ENCODE measurements at regions not wholly inside any gene's neighbourhood (a gene's known extent, or its start where the extent isn't known, plus 50 kb on each side); places are given as distances from the start of the nearest gene placed in this dataset.
"Not testable (repeated sequence)": the region's sequence is repeated elsewhere in the genome, so short reads cannot be mapped to it uniquely, and the experiment has no call there.

- no peaks in the 10 kb centered on the region for H3K9me3 ChIP-seq (ENCODE audit: control insufficient read depth in 2 of 3, low read length in 3 of 3)
- Mint-ChIP-seq H3K27me3 (peaks cover 10 to 29% (median 24%) of the 10 kb centered on the region in 5 donors), H3K36me3 (no peaks in the 10 kb centered on the region), H3K4me3 (no peak overlapping the region), H3K9me3 (peaks cover 0 to 2% (median 0%) of the 10 kb centered on the region in 11 donors), H3K4me1 (no peaks in the 10 kb centered on the region), H3K27ac (no peak overlapping the region)
- no peaks in the 10 kb centered on the region for H3K36me3 ChIP-seq (ENCODE audit: control insufficient read depth in 2 of 3, insufficient read depth in 3 of 3, low read length in 3 of 3)
- intact Hi-C loops (cut with micrococcal nuclease), result no loop called here
- ChIA-PET CTCF (no interaction called here), POLR2A (no interaction called here)
- ATAC-seq (no peak), DNase-seq (no peak)
- no peaks in the 10 kb centered on the region for H3K4me1 ChIP-seq (ENCODE audit: control insufficient read depth in 2 of 2, insufficient read depth in 2 of 2, low read length in 2 of 2)
- no peak overlapping the region for H3K4me3 ChIP-seq (ENCODE audit: low read length)
- no peak overlapping the region for H3K27ac ChIP-seq (ENCODE audit: low read depth, low read length)
- no peaks in the 10 kb centered on the region for H3K27me3 ChIP-seq (ENCODE audit: control insufficient read depth in 2 of 2, insufficient read depth in 2 of 2, low read length in 2 of 2)
Measured at GRCh38 chr15:39028069-39028468, 463.5 kb upstream of the RASGRP1 start.

GRCh38 chr15:39029741-39030140, 465.1 kb upstream of the RASGRP1 start:
- H3K4me3 Mint-ChIP-seq, result no peak overlapping the region
- ChIA-PET POLR2A (no interaction called here), CTCF (no interaction called here)
- Histone ChIP-seq H3K27ac (ENCODE audit: low read depth, low read length) (no peak overlapping the region), H3K36me3 (ENCODE audit: control insufficient read depth in 2 of 3, insufficient read depth in 3 of 3, low read length in 3 of 3) (no peaks in the 10 kb centered on the region), H3K27me3 (ENCODE audit: control insufficient read depth in 2 of 2, insufficient read depth in 2 of 2, low read length in 2 of 2) (no peaks in the 10 kb centered on the region), H3K4me3 (ENCODE audit: low read length) (no peak overlapping the region), H3K4me1 (ENCODE audit: control insufficient read depth in 2 of 2, insufficient read depth in 2 of 2, low read length in 2 of 2) (no peaks in the 10 kb centered on the region), H3K9me3 (ENCODE audit: control insufficient read depth in 2 of 3, low read length in 3 of 3) (no peaks in the 10 kb centered on the region)
- DNase-seq (no peak), ATAC-seq (no peak)
- intact Hi-C loops (cut with micrococcal nuclease), result no loop called here
- no peaks in the 10 kb centered on the region for H3K36me3 Mint-ChIP-seq
- H3K27me3 Mint-ChIP-seq, result peaks cover 8 to 27% (median 17%) of the 10 kb centered on the region in 5 donors
- no peaks in the 10 kb centered on the region for H3K4me1 Mint-ChIP-seq
- no peak overlapping the region for H3K27ac Mint-ChIP-seq
- peaks cover 0 to under 1% (median 0%) of the 10 kb centered on the region in 11 donors for H3K9me3 Mint-ChIP-seq

- CTCF ChIA-PET, result no interaction called here
- Histone ChIP-seq H3K4me3 (ENCODE audit: low read length) (no peak overlapping the region), H3K9me3 (ENCODE audit: control insufficient read depth in 2 of 3, low read length in 3 of 3) (no peaks in the 10 kb centered on the region), H3K4me1 (ENCODE audit: control insufficient read depth in 2 of 2, insufficient read depth in 2 of 2, low read length in 2 of 2) (no peaks in the 10 kb centered on the region), H3K36me3 (ENCODE audit: control insufficient read depth in 2 of 3, insufficient read depth in 3 of 3, low read length in 3 of 3) (no peaks in the 10 kb centered on the region), H3K27ac (ENCODE audit: low read depth, low read length) (no peak overlapping the region), H3K27me3 (ENCODE audit: control insufficient read depth in 2 of 2, insufficient read depth in 2 of 2, low read length in 2 of 2) (no peaks in the 10 kb centered on the region)
- ATAC-seq (no peak), DNase-seq (no peak)
- H3K4me1 Mint-ChIP-seq, result no peaks in the 10 kb centered on the region
- H3K4me3 Mint-ChIP-seq, result no peak overlapping the region
- POLR2A ChIA-PET, result no interaction called here
- no peak overlapping the region for H3K27ac Mint-ChIP-seq
- intact Hi-C loops (cut with micrococcal nuclease), result no loop called here
- H3K27me3 Mint-ChIP-seq, result peaks cover 5 to 24% (median 19%) of the 10 kb centered on the region in 5 donors
- H3K9me3 Mint-ChIP-seq, result peaks cover 0 to 5% (median 0%) of the 10 kb centered on the region in 11 donors
- no peaks in the 10 kb centered on the region for H3K36me3 Mint-ChIP-seq
Measured at GRCh38 chr15:39030291-39031070, 465.9 kb upstream of the RASGRP1 start.

GRCh38 chr15:39031596-39031995, 467.0 kb upstream of the RASGRP1 start:
- no peaks in the 10 kb centered on the region for H3K4me1 Mint-ChIP-seq
- H3K27ac Mint-ChIP-seq, result no peak overlapping the region
- Histone ChIP-seq H3K9me3 (ENCODE audit: control insufficient read depth in 2 of 3, low read length in 3 of 3) (no peaks in the 10 kb centered on the region), H3K4me3 (ENCODE audit: low read length) (no peak overlapping the region), H3K27me3 (ENCODE audit: control insufficient read depth in 2 of 2, insufficient read depth in 2 of 2, low read length in 2 of 2) (no peaks in the 10 kb centered on the region), H3K36me3 (ENCODE audit: control insufficient read depth in 2 of 3, insufficient read depth in 3 of 3, low read length in 3 of 3) (no peaks in the 10 kb centered on the region), H3K4me1 (ENCODE audit: control insufficient read depth in 2 of 2, insufficient read depth in 2 of 2, low read length in 2 of 2) (no peaks in the 10 kb centered on the region), H3K27ac (ENCODE audit: low read depth, low read length) (no peak overlapping the region)
- ChIA-PET POLR2A (no interaction called here), CTCF (no interaction called here)
- DNase-seq (no peak), ATAC-seq (no peak)
- no peak overlapping the region for H3K4me3 Mint-ChIP-seq
- H3K36me3 Mint-ChIP-seq, result no peaks in the 10 kb centered on the region
- H3K9me3 Mint-ChIP-seq, result peaks cover 0 to 5% (median 0%) of the 10 kb centered on the region in 11 donors
- H3K27me3 Mint-ChIP-seq, result peaks cover 5 to 23% (median 19%) of the 10 kb centered on the region in 5 donors
- intact Hi-C loops (cut with micrococcal nuclease), result no loop called here

GRCh38 chr15:39034816-39035215, 470.2 kb upstream of the RASGRP1 start:
- no peak for DNase-seq
- ATAC-seq, result no peak
- no peak overlapping the region for H3K27ac ChIP-seq (ENCODE audit: low read depth, low read length)
- no peaks in the 10 kb centered on the region for H3K27me3 ChIP-seq (ENCODE audit: control insufficient read depth in 2 of 2, insufficient read depth in 2 of 2, low read length in 2 of 2)
- H3K27me3 Mint-ChIP-seq, result peaks cover 4 to 24% (median 18%) of the 10 kb centered on the region in 5 donors
- H3K4me1 ChIP-seq (ENCODE audit: control insufficient read depth in 2 of 2, insufficient read depth in 2 of 2, low read length in 2 of 2), result no peaks in the 10 kb centered on the region
- H3K27ac Mint-ChIP-seq, result no peak overlapping the region
- ChIA-PET POLR2A (no interaction called here), CTCF (no interaction called here)
- no peaks in the 10 kb centered on the region for H3K9me3 ChIP-seq (ENCODE audit: control insufficient read depth in 2 of 3, low read length in 3 of 3)
- intact Hi-C loops (cut with micrococcal nuclease), result no loop called here
- no peak overlapping the region for H3K4me3 Mint-ChIP-seq
- H3K36me3 ChIP-seq (ENCODE audit: control insufficient read depth in 2 of 3, insufficient read depth in 3 of 3, low read length in 3 of 3), result no peaks in the 10 kb centered on the region
- H3K36me3 Mint-ChIP-seq, result no peaks in the 10 kb centered on the region
- H3K4me1 Mint-ChIP-seq, result no peaks in the 10 kb centered on the region
- peaks cover 0 to 10% (median 3%) of the 10 kb centered on the region in 11 donors for H3K9me3 Mint-ChIP-seq
- H3K4me3 ChIP-seq (ENCODE audit: low read length), result no peak overlapping the region

GRCh38 chr15:39037611-39038010, 473.0 kb upstream of the RASGRP1 start:
- H3K4me3 ChIP-seq (ENCODE audit: low read length); ATAC-seq; H3K9me3 ChIP-seq (ENCODE audit: control insufficient read depth in 2 of 3, low read length in 3 of 3); H3K36me3 Mint-ChIP-seq; POLR2A ChIA-PET; H3K4me1 Mint-ChIP-seq; H3K36me3 ChIP-seq (ENCODE audit: control insufficient read depth in 2 of 3, insufficient read depth in 3 of 3, low read length in 3 of 3); H3K4me3 Mint-ChIP-seq; DNase-seq; intact Hi-C loops (cut with micrococcal nuclease); CTCF ChIA-PET; H3K27ac ChIP-seq (ENCODE audit: low read depth, low read length); H3K27ac Mint-ChIP-seq; H3K27me3 ChIP-seq (ENCODE audit: control insufficient read depth in 2 of 2, insufficient read depth in 2 of 2, low read length in 2 of 2); H3K4me1 ChIP-seq (ENCODE audit: control insufficient read depth in 2 of 2, insufficient read depth in 2 of 2, low read length in 2 of 2): not testable (repeated sequence)
- Mint-ChIP-seq H3K9me3 (peaks cover 0 to 10% (median 3%) of the 10 kb centered on the region in 11 donors), H3K27me3 (peaks cover 15 to 34% (median 25%) of the 10 kb centered on the region in 5 donors)

GRCh38 chr15:39040861-39041260, 476.2 kb upstream of the RASGRP1 start:
- ChIA-PET POLR2A (no interaction called here), CTCF (no interaction called here)
- no peak overlapping the region for H3K4me3 ChIP-seq (ENCODE audit: low read length)
- no peak for ATAC-seq
- H3K27ac ChIP-seq (ENCODE audit: low read depth, low read length), result no peak overlapping the region
- no peaks in the 10 kb centered on the region for H3K4me1 Mint-ChIP-seq
- no peaks in the 10 kb centered on the region for H3K27me3 ChIP-seq (ENCODE audit: control insufficient read depth in 2 of 2, insufficient read depth in 2 of 2, low read length in 2 of 2)
- H3K27me3 Mint-ChIP-seq, result peaks cover 8 to 38% (median 31%) of the 10 kb centered on the region in 5 donors
- H3K36me3 Mint-ChIP-seq, result peaks cover 0 to 4% (median 0%) of the 10 kb centered on the region in 5 donors
- no peak overlapping the region for H3K4me3 Mint-ChIP-seq
- intact Hi-C loops (cut with micrococcal nuclease), result no loop called here
- H3K9me3 Mint-ChIP-seq, result peaks cover 0 to 11% (median 2%) of the 10 kb centered on the region in 11 donors
- no peaks in the 10 kb centered on the region for H3K9me3 ChIP-seq (ENCODE audit: control insufficient read depth in 2 of 3, low read length in 3 of 3)
- no peak overlapping the region for H3K27ac Mint-ChIP-seq
- H3K36me3 ChIP-seq (ENCODE audit: control insufficient read depth in 2 of 3, insufficient read depth in 3 of 3, low read length in 3 of 3), result no peaks in the 10 kb centered on the region
- DNase-seq, result no peak
- H3K4me1 ChIP-seq (ENCODE audit: control insufficient read depth in 2 of 2, insufficient read depth in 2 of 2, low read length in 2 of 2), result no peaks in the 10 kb centered on the region
